Stimulated activated CD4-positive, alpha-beta T cell treated with anti-CD3 and anti-CD28 coated beads, Interleukin-12 subunit alpha, Interleukin-12 subunit beta, amount 100 ng/mL, for 48 hours (primary cell): ENCODE measurements at regions not wholly inside any gene's neighbourhood (a gene's known extent, or its start where the extent isn't known, plus 50 kb on each side); places are given as distances from the start of the nearest gene placed in this dataset.
A peak's percentile ranks its signal among the peaks of the same experiment; 100 is the strongest.

Experiments used
- DNase-seq, 3 donors: peaks; one replicate each; pipeline ENCODE4 v3.0.0-alpha.2; 2020; ENCODE audit warnings: low read depth in 2 of 3, low spot score in 1 of 3

GRCh38 chr5:96284727-96285389 lies 148.2 kb downstream of the PCSK1 start:
- DNase-seq, result no peak

GRCh38 chr5:96283589-96283988 lies 149.5 kb downstream of the PCSK1 start:
- no peak for DNase-seq

- DNase-seq, result no peak
Observed at GRCh38 chr5:96282020-96282419, 151.0 kb downstream of the PCSK1 start.

DNA sequence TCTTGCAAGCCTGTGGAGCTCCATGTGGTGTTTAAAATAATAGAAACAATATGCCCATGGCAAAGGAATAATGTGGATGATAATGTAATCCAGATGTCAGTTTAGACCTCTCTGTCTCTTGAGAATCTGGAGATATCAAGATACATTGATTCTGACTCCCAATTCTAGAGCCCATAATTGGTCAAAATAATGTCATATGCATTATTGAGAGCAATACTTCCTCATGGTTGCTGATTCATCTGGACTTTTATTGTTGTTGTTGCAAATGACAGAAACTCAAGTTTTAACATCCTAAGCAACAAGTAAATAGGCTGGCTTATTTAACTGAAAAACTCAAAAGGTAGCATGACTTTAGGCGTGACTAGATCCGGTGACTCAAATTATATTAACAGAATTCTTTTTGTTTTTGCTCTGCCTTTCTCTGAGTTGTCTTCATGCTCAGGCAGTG lies 152.1 kb downstream of the PCSK1 start:
- DNase-seq, result no peak

GRCh38 chr5:96279801-96280542 lies 153.1 kb downstream of the PCSK1 start:
- peak in 1 of 3 donors; percentile 20 for DNase-seq

DNA sequence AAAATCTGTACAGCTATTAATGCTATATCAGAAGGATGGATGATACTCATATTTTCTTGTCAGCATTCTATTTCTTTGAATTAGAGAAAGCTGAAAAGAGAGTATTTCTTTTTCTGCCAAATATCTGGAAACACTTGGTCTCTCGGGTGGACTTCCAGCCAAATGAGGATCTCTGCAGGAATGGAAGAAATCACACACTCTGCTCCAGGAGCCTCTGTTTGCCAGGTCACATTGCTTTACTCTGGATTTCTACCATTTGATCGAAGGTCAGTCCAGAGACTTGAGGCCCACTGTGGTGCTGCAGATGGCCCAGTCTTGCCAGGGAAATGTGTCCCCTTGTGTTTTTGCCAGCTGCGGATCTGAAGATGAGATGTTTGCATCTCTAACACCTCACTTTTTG lies 154.1 kb downstream of the PCSK1 start:
- no peak for DNase-seq

DNA sequence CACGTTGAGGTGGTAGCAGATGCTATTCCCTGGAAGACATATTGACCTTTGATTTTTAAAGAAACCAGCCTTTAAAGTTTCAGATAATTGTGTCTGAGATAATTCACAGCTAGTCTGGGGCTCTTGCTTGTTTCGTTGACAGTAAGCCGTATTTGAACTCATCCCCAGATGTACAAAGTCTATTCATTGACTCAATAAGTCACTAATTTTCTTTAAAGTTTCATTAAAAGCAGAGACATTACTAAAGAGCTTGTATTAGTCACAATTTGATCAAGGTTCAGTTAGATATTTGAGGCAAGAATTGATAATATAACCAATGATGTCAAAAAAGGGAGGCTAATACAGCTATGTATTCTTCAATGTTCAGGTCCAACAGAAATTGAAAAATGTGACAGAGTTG lies 158.0 kb downstream of the PCSK1 start:
- DNase-seq, result no peak

DNA sequence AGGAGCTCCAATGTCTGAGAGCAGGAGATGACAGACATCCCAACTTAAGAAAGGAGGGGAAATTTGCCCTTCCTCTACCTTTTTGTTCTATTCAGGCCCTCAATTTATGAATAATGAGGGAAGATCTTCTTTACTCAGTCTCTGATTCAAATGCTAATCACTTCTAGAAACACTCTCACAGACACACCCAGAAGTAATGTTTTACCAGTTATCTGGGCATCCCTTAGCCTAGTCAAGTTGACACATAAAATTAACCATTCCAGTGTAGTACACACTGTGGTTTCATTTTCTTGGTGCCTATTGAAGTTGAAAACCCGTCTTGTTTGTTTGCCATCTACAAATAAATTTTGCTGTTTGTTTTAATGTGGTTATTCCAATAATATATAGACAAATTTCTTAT lies 167.6 kb downstream of the PCSK1 start:
- no peak for DNase-seq

DNA sequence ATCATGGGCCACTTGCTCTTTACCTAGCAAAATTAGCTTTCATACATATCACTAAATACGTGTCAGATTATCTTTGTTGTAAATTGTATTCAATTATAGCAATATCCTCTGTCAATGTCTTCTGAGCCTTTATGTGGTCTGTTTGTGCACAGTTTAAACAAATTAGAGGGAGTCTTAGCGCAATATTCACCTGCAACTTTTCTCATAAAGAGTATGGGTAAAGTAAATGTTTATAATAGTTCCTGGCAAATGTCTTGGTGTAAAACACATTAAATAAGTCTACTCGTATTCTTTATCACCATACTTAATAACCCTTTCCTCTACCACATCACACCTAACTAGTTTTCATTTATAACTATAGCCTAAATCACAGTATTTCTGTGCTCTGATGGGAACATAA lies 169.0 kb downstream of the PCSK1 start:
- no peak for DNase-seq

GRCh38 chr5:96262105-96262504 lies 170.9 kb downstream of the PCSK1 start:
- DNase-seq, result no peak

GRCh38 chr5:96260009-96260408 lies 173.0 kb downstream of the PCSK1 start:
- no peak for DNase-seq

GRCh38 chr5:96259151-96259772 lies 173.8 kb downstream of the PCSK1 start:
- no peak for DNase-seq

DNA sequence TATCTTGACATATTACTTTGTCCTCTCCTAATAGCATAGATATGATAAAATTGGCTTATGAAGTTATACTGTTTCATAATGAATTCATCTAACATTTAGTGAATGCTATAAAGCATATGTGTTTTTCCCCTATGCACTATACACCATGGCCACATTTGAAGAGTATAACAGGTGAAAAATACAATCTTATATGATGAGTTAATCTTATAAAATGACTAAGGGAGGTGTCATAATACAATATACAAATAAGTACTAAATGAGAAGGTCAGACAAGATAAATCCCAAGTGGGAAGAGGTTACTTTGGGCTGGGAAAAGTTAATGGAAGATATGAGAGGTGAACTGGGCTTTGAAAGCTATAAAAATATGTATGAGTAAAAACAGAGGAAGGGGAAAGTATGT lies 174.4 kb downstream of the PCSK1 start:
- no peak for DNase-seq

- DNase-seq, result no peak
Observed at GRCh38 chr5:96257904-96258303, 175.1 kb downstream of the PCSK1 start.

GRCh38 chr5:96256795-96257470 lies 176.1 kb downstream of the PCSK1 start:
- DNase-seq, result no peak

- DNase-seq, result no peak
Observed at GRCh38 chr5:96254980-96255691, 177.9 kb downstream of the PCSK1 start.

- DNase-seq, result no peak
Observed at GRCh38 chr5:96253140-96253539, 179.9 kb downstream of the PCSK1 start.

DNA sequence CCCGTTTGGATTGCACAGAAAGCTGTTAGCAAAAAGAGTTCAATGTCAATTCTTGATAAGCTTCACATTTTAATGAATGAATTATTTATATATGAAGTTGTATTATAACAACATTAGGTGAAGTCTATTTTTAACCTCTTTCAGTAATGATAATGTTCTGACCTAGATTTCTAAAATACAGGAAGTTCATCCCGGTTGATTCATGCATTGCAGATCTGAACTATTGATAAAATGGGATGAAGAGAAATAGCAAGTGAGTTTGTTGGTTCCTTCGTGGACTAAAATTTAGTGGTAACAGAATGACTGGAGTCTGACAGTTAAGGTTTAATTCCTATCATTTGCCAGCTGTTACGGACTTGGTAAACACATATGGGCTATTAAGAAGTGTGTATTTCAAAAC lies 180.5 kb downstream of the PCSK1 start:
- DNase-seq, result no peak

DNA sequence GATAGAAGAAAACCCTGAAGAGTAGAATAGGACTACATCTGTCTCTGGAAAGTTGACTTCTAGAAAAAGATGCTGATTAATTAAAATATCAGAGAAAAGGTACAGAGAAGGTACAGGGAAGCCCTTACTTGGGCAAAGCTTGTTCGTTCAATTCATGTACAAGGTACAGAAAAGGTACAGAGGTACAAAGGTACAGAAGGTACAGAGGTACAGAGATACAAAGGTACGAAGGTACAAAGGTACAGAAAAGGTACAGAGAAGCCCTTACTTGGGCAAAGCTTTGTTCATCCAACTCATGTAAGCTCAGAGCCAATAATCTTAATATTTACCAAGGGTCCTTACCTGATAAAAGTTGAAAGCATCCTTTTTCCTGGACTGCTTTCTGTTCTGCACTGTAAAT lies 182.3 kb downstream of the PCSK1 start:
- DNase-seq, result no peak

DNA sequence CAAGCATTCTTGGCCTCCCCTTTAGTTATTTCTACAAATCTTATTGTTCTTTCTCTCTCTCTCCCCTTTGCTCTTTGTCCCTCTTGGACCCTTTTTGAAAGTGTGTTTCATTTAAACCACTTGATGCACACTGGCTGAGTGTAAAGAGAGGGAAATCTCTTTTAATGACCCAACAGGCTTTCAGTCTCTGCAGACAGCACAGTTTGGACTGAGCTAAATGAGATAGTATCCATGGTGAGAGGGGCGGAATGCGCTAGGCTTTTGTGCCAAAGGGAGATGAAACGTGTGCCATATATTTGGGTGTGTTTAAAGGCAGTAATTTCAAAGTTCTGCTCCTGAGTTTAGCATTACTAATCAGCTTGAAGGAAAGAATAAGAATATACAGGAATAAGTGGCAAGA lies 184.9 kb downstream of the PCSK1 start:
- no peak for DNase-seq

GRCh38 chr5:96247708-96248107 lies 185.3 kb downstream of the PCSK1 start:
- DNase-seq, result no peak
